ENCODE measurements at regions not wholly inside any gene's neighbourhood (a gene's known extent, or its start where the extent isn't known, plus 50 kb on each side); places are given as distances from the start of the nearest gene placed in this dataset.
"Not testable (repeated sequence)": the region's sequence is repeated elsewhere in the genome, so short reads cannot be mapped to it uniquely, and the experiment has no call there.

DNA sequence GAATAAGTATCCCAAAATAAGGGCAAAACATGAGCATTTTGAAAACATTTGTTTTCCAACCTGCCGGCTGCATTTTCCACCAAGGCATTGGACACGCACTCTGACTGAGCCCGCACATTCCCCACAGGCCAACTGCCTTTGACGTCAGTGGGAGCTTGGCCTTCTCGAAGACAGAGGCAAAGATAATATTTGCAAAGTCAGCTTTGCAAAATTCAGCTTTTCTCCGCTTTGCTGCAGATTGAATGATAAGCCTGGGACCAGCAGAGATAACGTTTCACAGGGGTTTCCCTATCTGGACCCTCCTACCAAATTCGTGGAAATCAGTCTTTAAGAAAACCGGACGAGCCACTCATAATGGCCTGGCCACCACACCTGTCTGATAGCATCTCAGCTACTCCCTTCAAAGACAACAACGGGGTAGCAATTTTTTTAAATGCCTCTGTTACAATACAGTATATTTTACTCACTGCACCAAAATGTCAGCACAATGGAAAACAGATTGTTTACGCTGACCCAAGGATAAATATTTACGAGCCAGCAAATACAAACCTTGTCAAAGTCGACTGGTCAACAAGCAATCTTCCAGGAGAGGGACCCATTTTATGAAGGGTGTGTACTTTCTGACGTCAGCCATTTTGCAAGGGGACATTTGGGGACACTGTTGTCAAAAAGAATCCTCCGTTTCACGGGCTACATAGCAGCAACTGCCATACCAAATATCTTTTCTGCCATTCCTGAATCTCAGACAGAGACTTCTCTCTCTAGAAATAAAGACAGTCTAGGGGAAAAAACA is 100.5 kb downstream of the TFAP2A start:
- intact Hi-C loops (cut with micrococcal nuclease), result no loop called here
- Histone ChIP-seq H3K36me3 (ENCODE audit: control insufficient read depth, insufficient read depth, low read length) (no peaks in the 10 kb centered on the region), H3K4me1 (ENCODE audit: control insufficient read depth, insufficient read depth, low read length) (no peaks in the 10 kb centered on the region), H3K27me3 (ENCODE audit: control insufficient read depth, insufficient read depth, low read length) (no peaks in the 10 kb centered on the region), H3K27ac (ENCODE audit: low read length) (no peak overlapping the region), H3K9me3 (ENCODE audit: control insufficient read depth, insufficient read depth, low read length) (no peaks in the 10 kb centered on the region), H3K4me3 (ENCODE audit: low read length) (no peak overlapping the region)
- Mint-ChIP-seq H3K4me1 (no peaks in the 10 kb centered on the region), H3K36me3 (no peaks in the 10 kb centered on the region), H3K4me3 (no peak overlapping the region), H3K27ac (no peak overlapping the region), H3K9me3 (peaks cover 0 to 2% of the 10 kb centered on the region in 2 donors), H3K27me3 (ENCODE audit: low read depth in 2 of 2) (no peaks in the 10 kb centered on the region)
- ATAC-seq (no peak), DNase-seq (no peak)
- TF ChIP-seq, protein P1, sequence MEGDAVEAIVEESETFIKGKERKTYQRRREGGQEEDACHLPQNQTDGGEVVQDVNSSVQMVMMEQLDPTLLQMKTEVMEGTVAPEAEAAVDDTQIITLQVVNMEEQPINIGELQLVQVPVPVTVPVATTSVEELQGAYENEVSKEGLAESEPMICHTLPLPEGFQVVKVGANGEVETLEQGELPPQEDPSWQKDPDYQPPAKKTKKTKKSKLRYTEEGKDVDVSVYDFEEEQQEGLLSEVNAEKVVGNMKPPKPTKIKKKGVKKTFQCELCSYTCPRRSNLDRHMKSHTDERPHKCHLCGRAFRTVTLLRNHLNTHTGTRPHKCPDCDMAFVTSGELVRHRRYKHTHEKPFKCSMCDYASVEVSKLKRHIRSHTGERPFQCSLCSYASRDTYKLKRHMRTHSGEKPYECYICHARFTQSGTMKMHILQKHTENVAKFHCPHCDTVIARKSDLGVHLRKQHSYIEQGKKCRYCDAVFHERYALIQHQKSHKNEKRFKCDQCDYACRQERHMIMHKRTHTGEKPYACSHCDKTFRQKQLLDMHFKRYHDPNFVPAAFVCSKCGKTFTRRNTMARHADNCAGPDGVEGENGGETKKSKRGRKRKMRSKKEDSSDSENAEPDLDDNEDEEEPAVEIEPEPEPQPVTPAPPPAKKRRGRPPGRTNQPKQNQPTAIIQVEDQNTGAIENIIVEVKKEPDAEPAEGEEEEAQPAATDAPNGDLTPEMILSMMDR (IDR thresholded peaks at IDR 0.05), result no peak
- 82% methylated on average over 15 of the region's 17 CpGs for WGBS (ENCODE audit: insufficient coverage)

DNA sequence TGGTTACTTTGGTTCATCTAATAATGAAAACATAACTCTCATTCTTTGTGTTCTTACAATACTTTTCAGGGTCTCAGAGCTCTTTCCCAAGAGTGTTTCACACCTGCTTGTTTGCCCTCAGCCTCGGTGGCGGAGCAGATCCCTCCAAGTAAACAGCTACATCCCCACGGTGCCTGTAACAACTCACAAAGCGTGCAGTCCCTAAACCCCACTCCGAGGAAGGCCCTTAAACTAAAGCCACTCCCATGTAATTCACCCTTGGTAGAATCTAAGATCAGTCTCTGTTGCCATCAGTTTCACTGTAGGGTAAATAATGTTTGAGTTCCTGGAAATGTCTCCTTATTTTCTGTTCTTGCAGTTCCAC is 101.1 kb downstream of the TFAP2A start:
- H3K4me1 ChIP-seq (ENCODE audit: control insufficient read depth, insufficient read depth, low read length), result no peaks in the 10 kb centered on the region
- H3K9me3 Mint-ChIP-seq, result peaks cover 0 to 2% of the 10 kb centered on the region in 2 donors
- no peaks in the 10 kb centered on the region for H3K4me1 Mint-ChIP-seq
- WGBS (ENCODE audit: insufficient coverage), result 67% methylated on average over 5 of the region's 5 CpGs
- H3K27me3 ChIP-seq (ENCODE audit: control insufficient read depth, insufficient read depth, low read length), result no peaks in the 10 kb centered on the region
- H3K36me3 ChIP-seq (ENCODE audit: control insufficient read depth, insufficient read depth, low read length), result no peaks in the 10 kb centered on the region
- intact Hi-C loops (cut with micrococcal nuclease), result no loop called here
- TF ChIP-seq, protein P1 (IDR thresholded peaks at IDR 0.05), result no peak
- H3K4me3 ChIP-seq (ENCODE audit: low read length), result no peak overlapping the region
- H3K36me3 Mint-ChIP-seq, result no peaks in the 10 kb centered on the region
- H3K27ac Mint-ChIP-seq, result no peak overlapping the region
- no peak for DNase-seq
- H3K4me3 Mint-ChIP-seq, result no peak overlapping the region
- H3K27me3 Mint-ChIP-seq (ENCODE audit: low read depth in 2 of 2), result no peaks in the 10 kb centered on the region
- no peak overlapping the region for H3K27ac ChIP-seq (ENCODE audit: low read length)
- no peaks in the 10 kb centered on the region for H3K9me3 ChIP-seq (ENCODE audit: control insufficient read depth, insufficient read depth, low read length)
- no peak for ATAC-seq

- no peak overlapping the region for H3K4me3 ChIP-seq (ENCODE audit: low read length)
- H3K4me1 ChIP-seq (ENCODE audit: control insufficient read depth, insufficient read depth, low read length), result no peaks in the 10 kb centered on the region
- WGBS (ENCODE audit: insufficient coverage), result 73% methylated on average over 9 of the region's 11 CpGs
- no peaks in the 10 kb centered on the region for H3K9me3 ChIP-seq (ENCODE audit: control insufficient read depth, insufficient read depth, low read length)
- no peak for ATAC-seq
- Mint-ChIP-seq H3K27me3 (ENCODE audit: low read depth in 2 of 2) (no peaks in the 10 kb centered on the region), H3K4me3 (no peak overlapping the region), H3K36me3 (no peaks in the 10 kb centered on the region), H3K9me3 (no peaks in the 10 kb centered on the region), H3K4me1 (no peaks in the 10 kb centered on the region), H3K27ac (no peak overlapping the region)
- TF ChIP-seq, protein P1 (IDR thresholded peaks at IDR 0.05), result no peak
- intact Hi-C loops (cut with micrococcal nuclease), result no loop called here
- no peaks in the 10 kb centered on the region for H3K36me3 ChIP-seq (ENCODE audit: control insufficient read depth, insufficient read depth, low read length)
- no peak for DNase-seq
- H3K27ac ChIP-seq (ENCODE audit: low read length), result no peak overlapping the region
- no peaks in the 10 kb centered on the region for H3K27me3 ChIP-seq (ENCODE audit: control insufficient read depth, insufficient read depth, low read length)
Measured at GRCh38 chr6:10312445-10312844, 102.4 kb downstream of the TFAP2A start.

- H3K4me3 ChIP-seq (ENCODE audit: low read length); H3K27me3 ChIP-seq (ENCODE audit: control insufficient read depth, insufficient read depth, low read length); H3K27me3 Mint-ChIP-seq (ENCODE audit: low read depth in 2 of 2); intact Hi-C loops (cut with micrococcal nuclease); H3K9me3 Mint-ChIP-seq; ATAC-seq; H3K27ac Mint-ChIP-seq; H3K4me1 ChIP-seq (ENCODE audit: control insufficient read depth, insufficient read depth, low read length); H3K36me3 Mint-ChIP-seq; H3K4me3 Mint-ChIP-seq; H3K4me1 Mint-ChIP-seq; H3K36me3 ChIP-seq (ENCODE audit: control insufficient read depth, insufficient read depth, low read length); DNase-seq; H3K9me3 ChIP-seq (ENCODE audit: control insufficient read depth, insufficient read depth, low read length); H3K27ac ChIP-seq (ENCODE audit: low read length): not testable (repeated sequence)
- 91% methylated on average over 13 of the region's 14 CpGs for WGBS (ENCODE audit: insufficient coverage)
Measured at GRCh38 chr6:10311546-10312405, 103.1 kb downstream of the TFAP2A start.

Measured in natural killer cell (primary cell).